GM19240 (cell line): ENCODE measurements at regions not wholly inside any gene's neighbourhood (a gene's known extent, or its start where the extent isn't known, plus 50 kb on each side); places are given as distances from the start of the nearest gene placed in this dataset.

Experiments
- DNase-seq: peaks from one replicate; pipeline ENCODE4 v3.0.0; 2011; ENCODE audit warnings: low spot score; ENCODE audit not compliant: insufficient read length

- no peak for DNase-seq
Measured at GRCh38 chr2:129087133-129087813, 768.6 kb upstream of the HS6ST1 start.

- DNase-seq = no peak
Measured at GRCh38 chr2:129091620-129092019, 773.0 kb upstream of the HS6ST1 start.

DNA sequence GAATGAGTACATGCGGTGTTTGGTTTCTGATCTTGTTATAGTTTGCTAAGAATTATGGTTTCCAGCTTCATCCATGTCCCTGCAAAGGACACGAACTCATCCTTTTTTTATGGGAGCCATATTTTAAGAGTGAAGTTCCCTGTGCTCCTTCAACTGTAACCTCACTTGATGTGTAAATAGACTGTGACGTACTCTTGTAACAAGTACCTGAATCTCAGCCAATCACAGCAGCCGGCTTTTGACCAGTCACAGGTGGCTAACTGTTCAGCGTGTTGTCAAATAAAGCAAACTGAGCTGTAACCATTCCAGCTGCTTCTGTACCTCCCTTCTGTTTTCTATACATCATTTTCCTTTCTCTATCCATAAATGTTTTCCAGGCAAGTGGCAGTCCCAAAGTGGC is 774.3 kb upstream of the HS6ST1 start:
- DNase-seq = no peak

- no peak for DNase-seq
Measured at GRCh38 chr2:129101186-129101585, 782.5 kb upstream of the HS6ST1 start.

DNA sequence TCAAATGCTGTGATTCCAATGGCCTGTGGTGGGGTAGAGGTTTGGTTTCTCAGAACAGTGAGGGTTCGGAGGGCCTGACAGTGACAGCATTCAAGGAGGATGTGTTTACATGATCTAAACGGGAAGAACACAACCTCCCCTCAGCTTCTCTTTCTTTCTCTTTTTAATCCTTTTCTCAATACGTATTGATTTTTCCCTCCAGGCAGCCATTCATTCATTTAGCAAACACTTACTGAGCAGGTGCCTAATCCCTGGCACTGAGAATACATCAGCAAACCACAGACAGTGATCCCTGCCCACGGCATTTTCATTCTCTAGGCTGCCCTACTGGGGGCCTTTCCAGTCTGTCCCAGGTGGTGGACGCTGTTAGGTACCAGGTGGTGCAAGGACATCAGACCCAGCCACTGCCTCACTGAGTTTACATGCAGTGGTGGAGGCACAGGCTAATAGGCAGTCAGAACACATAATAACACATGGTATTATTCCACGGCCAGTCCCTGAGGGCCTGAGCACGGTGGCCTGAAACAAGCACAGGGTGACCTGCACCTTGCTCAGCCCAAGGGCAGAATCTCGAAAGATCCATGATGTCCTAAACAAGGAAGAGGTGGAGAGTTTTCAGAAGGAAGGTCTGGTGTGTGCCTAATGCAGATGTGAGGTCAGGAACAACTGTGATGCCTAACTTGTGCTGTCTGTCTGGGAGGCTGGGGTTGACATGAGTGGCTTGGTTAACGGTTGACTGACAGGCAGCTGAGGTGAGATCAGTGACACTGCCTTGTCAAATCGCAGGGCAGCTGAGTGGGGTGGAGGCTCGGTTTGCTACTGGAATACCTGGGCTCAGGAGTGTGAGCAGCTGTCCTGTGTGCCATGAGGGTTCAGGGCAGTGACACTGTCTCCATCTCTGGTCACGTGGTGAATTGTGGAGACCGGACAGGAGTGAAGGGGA is 785.5 kb upstream of the HS6ST1 start:
- no peak for DNase-seq

DNA sequence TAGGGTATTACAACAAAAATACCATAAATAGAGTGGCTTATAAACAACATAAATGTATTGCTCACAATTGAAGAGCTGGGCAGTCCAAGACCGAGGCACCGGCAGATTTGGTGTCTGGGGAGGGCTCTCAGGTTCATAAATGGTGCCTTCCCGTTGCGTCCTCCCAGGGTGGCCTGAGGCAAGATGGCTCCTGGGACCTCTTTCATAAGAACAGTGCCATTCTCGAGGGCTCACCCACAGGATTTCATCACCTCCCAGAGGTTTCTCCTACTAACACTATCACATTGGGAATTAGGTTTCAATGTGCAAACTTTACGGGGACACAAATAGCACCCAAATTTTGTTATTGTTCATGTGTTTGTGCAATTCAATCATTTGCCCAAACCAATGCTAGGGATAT is 793.5 kb upstream of the HS6ST1 start:
- no peak for DNase-seq

- no peak for DNase-seq
Measured at GRCh38 chr2:129113776-129114175, 795.1 kb upstream of the HS6ST1 start.

GRCh38 chr2:129117434-129117833 is 798.8 kb upstream of the HS6ST1 start:
- DNase-seq = no peak

- DNase-seq = no peak
Measured at GRCh38 chr2:129118296-129118695, 799.6 kb upstream of the HS6ST1 start.

DNA sequence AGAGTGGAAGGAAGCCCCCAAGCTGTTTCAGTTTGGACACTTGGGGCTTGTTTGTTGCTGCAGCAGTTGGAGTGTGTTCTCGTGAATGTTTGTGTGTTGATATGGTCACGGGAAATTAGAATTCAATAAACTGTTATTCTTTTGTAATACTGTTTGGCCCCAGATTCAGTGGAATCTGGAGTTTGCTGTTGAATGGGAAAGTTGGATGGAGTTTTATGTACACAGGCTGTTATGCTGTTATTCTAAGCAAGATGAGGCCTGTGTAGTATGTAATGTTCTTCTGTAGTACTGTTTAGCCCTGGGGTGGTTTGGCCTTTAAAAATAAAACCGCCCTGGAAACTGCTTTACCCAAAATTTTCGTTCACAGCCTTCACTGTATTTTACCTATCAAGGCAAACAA is 810.4 kb upstream of the HS6ST1 start:
- DNase-seq = no peak

GRCh38 chr2:129133692-129134641 is 815.3 kb upstream of the HS6ST1 start:
- DNase-seq = no peak

DNA sequence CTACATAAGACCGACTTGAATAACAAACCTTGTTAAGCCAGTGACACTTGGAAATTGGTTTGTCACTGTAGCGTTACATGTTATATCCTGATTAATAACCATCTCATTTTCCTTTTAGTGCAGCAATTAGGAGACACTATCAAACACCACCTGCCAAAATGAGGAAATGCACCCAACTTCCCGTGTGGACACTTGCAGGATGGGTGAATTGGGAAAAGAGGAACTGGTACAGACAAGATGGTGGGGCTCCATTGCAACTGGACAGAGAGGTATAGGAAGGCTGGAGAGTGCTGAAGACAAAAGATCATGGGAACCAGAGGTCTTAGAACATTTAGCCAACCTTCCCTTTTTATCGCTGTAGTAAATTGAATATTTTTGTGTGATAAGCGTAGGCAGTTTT is 816.3 kb upstream of the HS6ST1 start:
- DNase-seq = no peak

- DNase-seq = no peak
Measured at GRCh38 chr2:129139380-129139779, 820.7 kb upstream of the HS6ST1 start.

GRCh38 chr2:129142465-129142864 is 823.8 kb upstream of the HS6ST1 start:
- DNase-seq = no peak

DNA sequence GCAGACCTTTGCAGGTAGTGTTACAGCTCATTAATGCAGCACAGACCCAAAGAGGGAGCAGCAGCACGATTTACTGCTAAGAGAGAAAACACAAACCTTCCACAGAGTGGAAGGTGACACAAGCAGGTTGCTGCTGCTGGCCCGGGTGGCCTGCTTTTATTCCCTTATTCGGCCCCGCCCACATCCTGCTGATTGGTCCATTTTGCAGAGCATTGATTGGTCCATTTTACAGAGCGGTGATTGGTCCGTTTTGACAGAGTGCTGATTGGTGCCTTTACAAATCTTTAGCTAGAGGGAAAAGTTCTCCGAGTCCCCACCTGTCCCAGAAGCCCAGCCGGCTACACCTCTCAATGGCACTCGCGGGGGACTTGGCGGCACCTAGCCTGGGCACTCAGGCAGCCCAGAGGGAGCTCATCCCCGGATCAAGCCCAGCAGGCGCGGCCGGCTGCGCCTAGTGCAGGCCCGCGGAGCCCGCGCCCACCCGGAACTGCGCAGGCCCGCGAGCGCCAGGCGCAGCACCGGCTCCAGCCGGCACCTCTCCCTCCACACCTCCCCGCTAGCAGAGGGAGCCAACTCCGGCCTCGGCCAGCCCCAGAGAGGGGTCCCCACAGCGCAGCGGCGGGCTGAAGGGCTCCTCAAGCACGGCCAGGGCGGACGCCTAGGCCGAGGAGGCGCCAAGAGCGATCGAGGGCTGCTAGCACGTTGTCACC is 825.6 kb upstream of the HS6ST1 start:
- no peak for DNase-seq

- no peak for DNase-seq
Measured at GRCh38 chr2:129152514-129152913, 827.0 kb upstream of the RAB6C start.

DNA sequence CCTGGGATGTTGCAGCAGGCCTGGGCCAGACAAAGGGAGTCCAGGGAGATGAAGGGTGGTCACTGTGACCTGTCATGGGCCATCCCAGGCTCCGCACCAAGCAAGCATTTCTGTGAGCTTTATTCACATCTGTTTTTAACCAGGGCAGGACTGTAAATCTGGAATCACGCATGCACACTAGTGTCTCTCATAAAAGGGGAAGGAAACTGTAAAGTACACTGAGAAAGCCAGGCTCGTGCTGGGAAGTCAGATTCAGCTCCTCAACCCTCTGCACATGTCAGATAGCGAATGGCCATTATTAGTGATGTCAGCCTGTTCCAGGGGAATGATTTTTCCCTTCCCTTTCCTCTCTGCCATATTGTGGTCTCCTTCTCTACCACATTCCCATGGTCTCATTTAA is 818.6 kb upstream of the RAB6C start:
- DNase-seq = no peak

- DNase-seq = no peak
Measured at GRCh38 chr2:129164220-129164949, 815.1 kb upstream of the RAB6C start.

DNA sequence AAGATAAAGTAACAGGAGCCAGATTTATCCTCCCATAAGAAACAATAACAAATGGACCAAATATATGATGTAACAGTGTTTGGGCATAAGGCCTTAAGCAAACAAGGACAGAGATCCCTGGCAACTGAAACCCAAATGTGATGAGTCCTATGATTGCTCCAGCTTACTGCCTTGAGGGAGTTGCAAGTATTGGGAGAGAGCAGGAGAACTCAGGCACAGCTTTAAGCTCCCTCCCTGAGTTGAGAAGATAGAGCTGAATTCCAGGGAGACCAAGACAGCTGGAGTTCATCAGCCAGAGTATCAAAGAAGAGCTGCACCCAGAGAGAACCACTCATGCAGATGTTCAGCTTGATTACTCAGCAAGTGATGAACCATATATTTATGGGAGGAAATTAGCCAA is 814.5 kb upstream of the RAB6C start:
- no peak for DNase-seq

GRCh38 chr2:129167456-129167855 is 812.0 kb upstream of the RAB6C start:
- no peak for DNase-seq
